ENCODE measurements at regions not wholly inside any gene's neighbourhood (a gene's known extent, or its start where the extent isn't known, plus 50 kb on each side); places are given as distances from the start of the nearest gene placed in this dataset.

GRCh38 chr5:163172540-163173338, 264.7 kb upstream of the CCNG1 start:
- no peak for TF ChIP-seq CTCF (IDR thresholded peaks at IDR 0.05; ENCODE audit: insufficient read depth, low read length, poor library complexity, severe bottlenecking)
- no peak for TF ChIP-seq EZH2phosphoT487 (conservative IDR thresholded peaks at IDR 0.05; ENCODE audit: low read length)

All from SU-DHL-6 (cell line).